ENCODE measurements at regions not wholly inside any gene's neighbourhood (a gene's known extent, or its start where the extent isn't known, plus 50 kb on each side); places are given as distances from the start of the nearest gene placed in this dataset.

DNA sequence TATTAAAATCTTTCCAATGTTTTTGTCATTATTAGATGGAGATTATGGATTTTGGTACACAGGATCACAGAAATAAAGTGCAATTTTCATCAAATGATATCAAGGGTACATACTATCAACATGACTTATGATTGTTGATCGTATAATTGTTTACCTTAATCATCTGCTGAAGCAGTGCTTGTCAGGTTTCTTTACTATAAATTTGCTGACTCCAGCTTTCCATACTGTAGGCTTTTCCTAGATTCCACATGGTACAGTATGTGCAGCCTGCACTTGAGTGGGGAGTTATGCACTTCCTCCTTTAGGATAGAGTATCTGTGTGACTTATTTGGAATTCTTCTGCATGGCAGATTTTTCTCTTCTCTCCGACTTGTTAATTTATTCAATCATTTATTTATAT lies 187.6 kb upstream of the DPP10 start:
- peaks cover 2% of the 10 kb centered on the region for H3K9me3 Mint-ChIP-seq (ENCODE audit: unreplicated experiment)
- H3K27ac Mint-ChIP-seq (ENCODE audit: unreplicated experiment), result no peak overlapping the region
- H3K36me3 Mint-ChIP-seq (ENCODE audit: unreplicated experiment), result no peaks in the 10 kb centered on the region
- no peaks in the 10 kb centered on the region for H3K4me1 Mint-ChIP-seq (ENCODE audit: low read depth, unreplicated experiment)
- TF ChIP-seq, protein P1, sequence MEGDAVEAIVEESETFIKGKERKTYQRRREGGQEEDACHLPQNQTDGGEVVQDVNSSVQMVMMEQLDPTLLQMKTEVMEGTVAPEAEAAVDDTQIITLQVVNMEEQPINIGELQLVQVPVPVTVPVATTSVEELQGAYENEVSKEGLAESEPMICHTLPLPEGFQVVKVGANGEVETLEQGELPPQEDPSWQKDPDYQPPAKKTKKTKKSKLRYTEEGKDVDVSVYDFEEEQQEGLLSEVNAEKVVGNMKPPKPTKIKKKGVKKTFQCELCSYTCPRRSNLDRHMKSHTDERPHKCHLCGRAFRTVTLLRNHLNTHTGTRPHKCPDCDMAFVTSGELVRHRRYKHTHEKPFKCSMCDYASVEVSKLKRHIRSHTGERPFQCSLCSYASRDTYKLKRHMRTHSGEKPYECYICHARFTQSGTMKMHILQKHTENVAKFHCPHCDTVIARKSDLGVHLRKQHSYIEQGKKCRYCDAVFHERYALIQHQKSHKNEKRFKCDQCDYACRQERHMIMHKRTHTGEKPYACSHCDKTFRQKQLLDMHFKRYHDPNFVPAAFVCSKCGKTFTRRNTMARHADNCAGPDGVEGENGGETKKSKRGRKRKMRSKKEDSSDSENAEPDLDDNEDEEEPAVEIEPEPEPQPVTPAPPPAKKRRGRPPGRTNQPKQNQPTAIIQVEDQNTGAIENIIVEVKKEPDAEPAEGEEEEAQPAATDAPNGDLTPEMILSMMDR (IDR thresholded peaks at IDR 0.05; ENCODE audit: partially characterized antibody, unreplicated experiment), result no peak
- no peaks in the 10 kb centered on the region for H3K27me3 Mint-ChIP-seq (ENCODE audit: unreplicated experiment)
- no peak for DNase-seq
- H3K4me3 Mint-ChIP-seq (ENCODE audit: unreplicated experiment), result no peak overlapping the region

DNA sequence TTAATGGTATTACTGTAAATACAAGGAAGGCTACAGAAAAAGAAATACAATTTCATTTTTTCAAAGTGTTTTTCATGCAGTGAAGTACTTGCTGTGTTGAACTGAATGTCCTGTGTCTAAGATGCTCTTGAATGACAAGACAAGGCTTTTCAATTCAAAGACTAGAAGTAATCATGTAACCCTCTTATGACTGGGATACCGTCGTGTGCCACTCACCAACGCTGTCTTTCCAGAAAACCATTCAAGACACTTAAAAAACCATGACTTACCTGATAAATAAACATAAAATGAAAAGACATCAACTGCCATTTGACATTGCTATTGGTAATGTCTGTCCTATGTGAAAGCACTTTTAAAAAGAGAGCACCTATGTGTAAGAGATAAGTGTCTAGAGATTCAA lies 183.1 kb upstream of the DPP10 start:
- Mint-ChIP-seq H3K4me1 (ENCODE audit: low read depth, unreplicated experiment) (no peaks in the 10 kb centered on the region), H3K36me3 (ENCODE audit: unreplicated experiment) (no peaks in the 10 kb centered on the region), H3K27me3 (ENCODE audit: unreplicated experiment) (no peaks in the 10 kb centered on the region), H3K4me3 (ENCODE audit: unreplicated experiment) (no peak overlapping the region), H3K9me3 (ENCODE audit: unreplicated experiment) (no peaks in the 10 kb centered on the region), H3K27ac (ENCODE audit: unreplicated experiment) (no peak overlapping the region)
- TF ChIP-seq, protein P1 (IDR thresholded peaks at IDR 0.05; ENCODE audit: partially characterized antibody, unreplicated experiment), result no peak
- no peak for DNase-seq

DNA sequence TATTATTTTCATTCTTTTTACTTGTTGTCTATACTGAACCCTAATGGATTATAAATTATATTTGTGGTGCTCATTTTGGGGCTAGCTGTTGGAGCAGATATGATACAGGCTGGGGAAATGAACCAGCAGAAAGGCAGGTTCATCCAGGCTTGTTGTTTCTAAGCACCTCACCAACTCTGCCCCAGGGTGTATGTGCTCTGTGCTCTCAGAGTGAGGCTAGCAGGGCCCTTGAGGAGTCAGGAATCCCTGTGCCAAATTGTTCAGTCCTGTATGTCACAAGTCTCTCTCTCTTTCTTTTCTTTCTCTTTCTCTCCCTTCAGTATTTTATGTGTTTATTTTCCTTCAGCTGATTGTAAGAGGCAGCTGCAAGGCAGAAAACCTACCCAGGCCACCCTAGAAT lies 181.1 kb upstream of the DPP10 start:
- Mint-ChIP-seq H3K9me3 (ENCODE audit: unreplicated experiment) (no peaks in the 10 kb centered on the region), H3K4me3 (ENCODE audit: unreplicated experiment) (no peak overlapping the region), H3K27me3 (ENCODE audit: unreplicated experiment) (no peaks in the 10 kb centered on the region), H3K4me1 (ENCODE audit: low read depth, unreplicated experiment) (no peaks in the 10 kb centered on the region), H3K36me3 (ENCODE audit: unreplicated experiment) (no peaks in the 10 kb centered on the region), H3K27ac (ENCODE audit: unreplicated experiment) (no peak overlapping the region)
- no peak for DNase-seq
- TF ChIP-seq, protein P1 (IDR thresholded peaks at IDR 0.05; ENCODE audit: partially characterized antibody, unreplicated experiment), result no peak

DNA sequence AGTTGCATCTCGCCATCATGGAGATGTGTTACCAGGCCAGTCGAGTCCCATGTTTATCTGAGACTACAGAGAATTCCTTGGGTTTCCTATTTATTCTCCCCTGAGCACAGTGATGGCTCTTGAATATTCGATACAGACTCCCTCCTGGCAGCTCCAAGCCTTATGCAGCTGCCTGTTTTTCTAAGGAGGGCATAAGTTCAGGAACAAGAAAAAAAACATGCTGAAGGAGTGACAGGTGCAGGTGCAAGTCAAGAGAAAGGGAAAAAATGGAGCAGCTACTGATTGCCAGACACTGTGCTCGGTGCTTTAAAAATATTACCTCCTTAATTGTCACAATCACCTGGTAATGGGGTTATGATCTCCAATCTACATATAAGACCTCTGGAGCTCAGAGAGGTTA lies 177.2 kb upstream of the DPP10 start:
- TF ChIP-seq, protein P1 (IDR thresholded peaks at IDR 0.05; ENCODE audit: partially characterized antibody, unreplicated experiment), result no peak
- Mint-ChIP-seq H3K9me3 (ENCODE audit: unreplicated experiment) (no peaks in the 10 kb centered on the region), H3K36me3 (ENCODE audit: unreplicated experiment) (no peaks in the 10 kb centered on the region), H3K27ac (ENCODE audit: unreplicated experiment) (no peak overlapping the region), H3K4me3 (ENCODE audit: unreplicated experiment) (no peak overlapping the region), H3K4me1 (ENCODE audit: low read depth, unreplicated experiment) (no peaks in the 10 kb centered on the region), H3K27me3 (ENCODE audit: unreplicated experiment) (no peaks in the 10 kb centered on the region)
- no peak for DNase-seq

DNA sequence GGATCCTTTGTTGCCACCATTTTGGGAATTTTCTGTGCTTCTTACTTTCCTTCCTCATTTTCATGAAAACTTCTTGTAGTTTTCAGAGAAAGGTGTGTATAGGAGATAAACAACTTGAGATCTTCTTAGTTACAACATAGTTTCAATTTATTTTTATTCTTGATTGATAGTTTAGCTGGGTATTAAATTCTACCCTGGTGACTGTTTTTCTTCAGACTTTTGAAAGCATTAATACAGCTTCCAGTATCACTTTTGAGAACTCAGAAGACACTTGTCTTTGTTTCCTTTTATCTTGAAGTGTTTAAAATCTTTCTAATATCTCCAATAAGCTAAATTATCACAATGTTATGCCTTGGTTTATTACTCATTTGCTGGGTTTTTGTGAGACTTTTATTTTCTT lies 167.5 kb upstream of the DPP10 start:
- Mint-ChIP-seq H3K9me3 (ENCODE audit: unreplicated experiment) (peaks cover 1% of the 10 kb centered on the region), H3K4me1 (ENCODE audit: low read depth, unreplicated experiment) (no peaks in the 10 kb centered on the region), H3K27ac (ENCODE audit: unreplicated experiment) (no peak overlapping the region), H3K36me3 (ENCODE audit: unreplicated experiment) (no peaks in the 10 kb centered on the region), H3K27me3 (ENCODE audit: unreplicated experiment) (no peaks in the 10 kb centered on the region), H3K4me3 (ENCODE audit: unreplicated experiment) (no peak overlapping the region)
- no peak for DNase-seq
- TF ChIP-seq, protein P1 (IDR thresholded peaks at IDR 0.05; ENCODE audit: partially characterized antibody, unreplicated experiment), result no peak

All from glutamatergic neuron (in vitro differentiated cells).